ENCODE measurements at regions not wholly inside any gene's neighbourhood (a gene's known extent, or its start where the extent isn't known, plus 50 kb on each side); places are given as distances from the start of the nearest gene placed in this dataset.

DNA sequence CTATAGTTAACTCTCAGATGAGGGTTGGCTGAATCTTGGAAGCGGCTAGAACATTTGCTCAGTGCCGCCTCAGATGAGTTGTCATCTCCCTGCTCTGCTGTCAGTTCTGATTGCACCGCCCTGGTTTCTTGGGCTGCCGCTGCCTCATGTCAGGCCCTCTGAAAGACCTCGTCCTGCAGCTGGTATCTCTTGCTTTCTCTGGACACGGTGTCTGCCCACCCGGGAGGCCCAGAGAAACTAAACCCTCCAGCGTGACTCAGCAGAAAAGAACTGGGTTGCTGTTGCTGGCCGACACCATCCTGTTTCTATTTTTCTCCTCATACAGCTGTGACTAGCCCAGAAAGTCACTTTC lies 355.4 kb downstream of the CD83 start:
- DNase-seq (ENCODE audit: low spot score): no peak
- Histone ChIP-seq H3F3A (replicated peaks; ENCODE audit: low read depth) (no peaks in the 10 kb centered on the region), H3K36me3 (ENCODE audit: insufficient read depth) (no peaks in the 10 kb centered on the region), H3K9me2 (ENCODE audit: insufficient read depth) (peaks cover 11% of the 10 kb centered on the region), H3K4me1 (ENCODE audit: insufficient read depth) (no peaks in the 10 kb centered on the region), H3K79me2 (replicated peaks; ENCODE audit: insufficient read depth) (no peaks in the 10 kb centered on the region), H3K27me3 (ENCODE audit: insufficient read depth) (no peaks in the 10 kb centered on the region), H3K4me2 (no peak overlapping the region), H3K27ac (ENCODE audit: low read depth) (no peak overlapping the region), H3K4me3 (no peak overlapping the region), H2AFZ (no peak overlapping the region), H4K20me1 (replicated peaks; ENCODE audit: insufficient read depth) (no peaks in the 10 kb centered on the region)
- TF ChIP-seq EZH2phosphoT487 (IDR thresholded peaks at IDR 0.05; ENCODE audit: unreplicated experiment): no peak
- no peak for TF ChIP-seq CREB1 (CRISPR knock-in tag; IDR thresholded peaks at IDR 0.05; ENCODE audit: low read depth)
- TF ChIP-seq POLR2AphosphoS5 (IDR thresholded peaks at IDR 0.05; ENCODE audit: low read depth): no peak
- no peak for TF ChIP-seq ZNF114 (CRISPR knock-in tag; IDR thresholded peaks at IDR 0.05)
- TF ChIP-seq EZH2 (IDR thresholded peaks at IDR 0.05; ENCODE audit: low read depth, unreplicated experiment): no peak
- no peak for TF ChIP-seq NANOG (IDR thresholded peaks at IDR 0.05; ENCODE audit: borderline replicate concordance)
- TF ChIP-seq STAT1 (IDR thresholded peaks at IDR 0.05; ENCODE audit: unreplicated experiment): no peak
- TF ChIP-seq, protein P1, sequence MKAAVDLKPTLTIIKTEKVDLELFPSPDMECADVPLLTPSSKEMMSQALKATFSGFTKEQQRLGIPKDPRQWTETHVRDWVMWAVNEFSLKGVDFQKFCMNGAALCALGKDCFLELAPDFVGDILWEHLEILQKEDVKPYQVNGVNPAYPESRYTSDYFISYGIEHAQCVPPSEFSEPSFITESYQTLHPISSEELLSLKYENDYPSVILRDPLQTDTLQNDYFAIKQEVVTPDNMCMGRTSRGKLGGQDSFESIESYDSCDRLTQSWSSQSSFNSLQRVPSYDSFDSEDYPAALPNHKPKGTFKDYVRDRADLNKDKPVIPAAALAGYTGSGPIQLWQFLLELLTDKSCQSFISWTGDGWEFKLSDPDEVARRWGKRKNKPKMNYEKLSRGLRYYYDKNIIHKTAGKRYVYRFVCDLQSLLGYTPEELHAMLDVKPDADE (IDR thresholded peaks at IDR 0.05): no peak
- ATAC-seq: no peak
- Mint-ChIP-seq H3K27ac (no peak overlapping the region), H3K4me3 (no peak overlapping the region), H3K27me3 (ENCODE audit: insufficient read depth, low read depth, poor library complexity) (peaks cover 3% of the 10 kb centered on the region), H3K4me1 (no peaks in the 10 kb centered on the region; the same call in 2 of the 3 replicates), H3K9me3 (peaks cover 10% of the 10 kb centered on the region; the same call in 2 of the 3 replicates), H3K36me3 (ENCODE audit: low read depth) (peaks cover 17% of the 10 kb centered on the region)

DNA sequence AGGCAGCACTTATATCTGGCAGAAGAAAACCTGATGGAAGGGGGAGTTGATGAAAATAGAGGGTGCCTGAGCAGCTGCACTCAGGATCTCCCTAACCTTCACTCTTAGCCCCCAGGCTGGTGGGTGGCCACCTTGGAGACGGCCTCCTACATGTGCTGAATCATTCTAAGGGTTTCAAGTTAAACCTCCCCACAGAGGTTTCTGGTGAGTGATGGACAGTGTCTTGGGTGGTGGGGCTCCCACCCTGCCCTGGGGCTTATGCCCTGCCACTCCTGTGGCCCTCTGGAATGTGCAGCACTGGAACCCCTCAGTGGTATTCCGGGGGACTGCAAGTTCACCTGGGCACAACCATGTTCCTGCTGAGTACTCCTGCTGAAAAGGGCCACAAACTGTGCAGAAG lies 357.2 kb downstream of the CD83 start:
- TF ChIP-seq, protein P2, sequence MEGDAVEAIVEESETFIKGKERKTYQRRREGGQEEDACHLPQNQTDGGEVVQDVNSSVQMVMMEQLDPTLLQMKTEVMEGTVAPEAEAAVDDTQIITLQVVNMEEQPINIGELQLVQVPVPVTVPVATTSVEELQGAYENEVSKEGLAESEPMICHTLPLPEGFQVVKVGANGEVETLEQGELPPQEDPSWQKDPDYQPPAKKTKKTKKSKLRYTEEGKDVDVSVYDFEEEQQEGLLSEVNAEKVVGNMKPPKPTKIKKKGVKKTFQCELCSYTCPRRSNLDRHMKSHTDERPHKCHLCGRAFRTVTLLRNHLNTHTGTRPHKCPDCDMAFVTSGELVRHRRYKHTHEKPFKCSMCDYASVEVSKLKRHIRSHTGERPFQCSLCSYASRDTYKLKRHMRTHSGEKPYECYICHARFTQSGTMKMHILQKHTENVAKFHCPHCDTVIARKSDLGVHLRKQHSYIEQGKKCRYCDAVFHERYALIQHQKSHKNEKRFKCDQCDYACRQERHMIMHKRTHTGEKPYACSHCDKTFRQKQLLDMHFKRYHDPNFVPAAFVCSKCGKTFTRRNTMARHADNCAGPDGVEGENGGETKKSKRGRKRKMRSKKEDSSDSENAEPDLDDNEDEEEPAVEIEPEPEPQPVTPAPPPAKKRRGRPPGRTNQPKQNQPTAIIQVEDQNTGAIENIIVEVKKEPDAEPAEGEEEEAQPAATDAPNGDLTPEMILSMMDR (conservative IDR thresholded peaks at IDR 0.05; ENCODE audit: low read depth in 2 of 2): peak; percentile 13 to 43; a peak in 3 of 4 replicates
- TF ChIP-seq EZH2phosphoT487 (IDR thresholded peaks at IDR 0.05; ENCODE audit: unreplicated experiment): no peak
- Histone ChIP-seq H3K4me3 (no peak overlapping the region), H2AFZ (no peak overlapping the region), H3K27ac (ENCODE audit: low read depth) (no peak overlapping the region), H3K4me2 (no peak overlapping the region), H3K4me1 (ENCODE audit: insufficient read depth) (no peaks in the 10 kb centered on the region), H3K36me3 (ENCODE audit: insufficient read depth) (0 out of 2 replicates have a peak, but pooled peaks cover 3% of the 10 kb centered on the region), H3K79me2 (replicated peaks; ENCODE audit: insufficient read depth) (no peaks in the 10 kb centered on the region), H4K20me1 (replicated peaks; ENCODE audit: insufficient read depth) (no peaks in the 10 kb centered on the region), H3K27me3 (ENCODE audit: insufficient read depth) (no peaks in the 10 kb centered on the region), H3K9me2 (ENCODE audit: insufficient read depth) (peaks cover 11% of the 10 kb centered on the region), H3F3A (replicated peaks; ENCODE audit: low read depth) (no peaks in the 10 kb centered on the region)
- peaks cover 3% of the 10 kb centered on the region; the same call in 1 of the 3 replicates for H3K9me3 Mint-ChIP-seq
- peaks cover 10% of the 10 kb centered on the region; the same call in 2 of the 3 replicates for H3K36me3 Mint-ChIP-seq (ENCODE audit: low read depth)
- ATAC-seq: no peak
- DNase-seq (ENCODE audit: low spot score): no peak
- H3K27me3 Mint-ChIP-seq (ENCODE audit: insufficient read depth, low read depth, poor library complexity): peaks cover 3% of the 10 kb centered on the region
- no peak overlapping the region for H3K4me3 Mint-ChIP-seq
- no peaks in the 10 kb centered on the region; the same call in 2 of the 3 replicates for H3K4me1 Mint-ChIP-seq
- H3K27ac Mint-ChIP-seq: no peak overlapping the region
